ENCODE measurements at regions not wholly inside any gene's neighbourhood (a gene's known extent, or its start where the extent isn't known, plus 50 kb on each side); places are given as distances from the start of the nearest gene placed in this dataset.

DNA sequence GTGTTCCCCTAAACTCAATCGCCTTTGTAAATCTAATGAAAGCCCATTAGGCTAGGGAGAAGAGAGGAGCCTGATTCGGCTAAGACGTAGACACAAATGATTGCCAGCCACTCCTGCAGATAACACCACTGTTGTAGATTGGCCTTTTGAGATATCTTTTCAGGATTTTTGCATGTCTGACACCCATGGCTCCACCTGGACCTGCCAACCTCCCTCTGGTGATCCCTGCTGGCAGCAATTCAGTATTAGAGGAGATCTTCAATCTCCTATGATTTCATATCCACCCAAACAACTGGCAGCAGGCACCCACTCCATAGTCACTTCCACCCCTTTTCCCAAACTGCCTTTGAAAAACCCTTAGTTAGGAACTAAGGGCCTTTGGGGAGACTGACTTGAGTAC, 191.9 kb upstream of the UBL3 start:
- no peak for TF ChIP-seq EZH2 (IDR thresholded peaks at IDR 0.05; ENCODE audit: low read length, missing control alignments)
- TF ChIP-seq, protein P1, sequence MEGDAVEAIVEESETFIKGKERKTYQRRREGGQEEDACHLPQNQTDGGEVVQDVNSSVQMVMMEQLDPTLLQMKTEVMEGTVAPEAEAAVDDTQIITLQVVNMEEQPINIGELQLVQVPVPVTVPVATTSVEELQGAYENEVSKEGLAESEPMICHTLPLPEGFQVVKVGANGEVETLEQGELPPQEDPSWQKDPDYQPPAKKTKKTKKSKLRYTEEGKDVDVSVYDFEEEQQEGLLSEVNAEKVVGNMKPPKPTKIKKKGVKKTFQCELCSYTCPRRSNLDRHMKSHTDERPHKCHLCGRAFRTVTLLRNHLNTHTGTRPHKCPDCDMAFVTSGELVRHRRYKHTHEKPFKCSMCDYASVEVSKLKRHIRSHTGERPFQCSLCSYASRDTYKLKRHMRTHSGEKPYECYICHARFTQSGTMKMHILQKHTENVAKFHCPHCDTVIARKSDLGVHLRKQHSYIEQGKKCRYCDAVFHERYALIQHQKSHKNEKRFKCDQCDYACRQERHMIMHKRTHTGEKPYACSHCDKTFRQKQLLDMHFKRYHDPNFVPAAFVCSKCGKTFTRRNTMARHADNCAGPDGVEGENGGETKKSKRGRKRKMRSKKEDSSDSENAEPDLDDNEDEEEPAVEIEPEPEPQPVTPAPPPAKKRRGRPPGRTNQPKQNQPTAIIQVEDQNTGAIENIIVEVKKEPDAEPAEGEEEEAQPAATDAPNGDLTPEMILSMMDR (conservative IDR thresholded peaks at IDR 0.05 in 1 of 2, IDR thresholded peaks at IDR 0.05 in 1 of 2; ENCODE audit: low read depth in 1 of 2, low read length in 2 of 2) = no peak
- no peak overlapping the region for H3K27ac ChIP-seq (ENCODE audit: insufficient read depth, low read length)

DNA sequence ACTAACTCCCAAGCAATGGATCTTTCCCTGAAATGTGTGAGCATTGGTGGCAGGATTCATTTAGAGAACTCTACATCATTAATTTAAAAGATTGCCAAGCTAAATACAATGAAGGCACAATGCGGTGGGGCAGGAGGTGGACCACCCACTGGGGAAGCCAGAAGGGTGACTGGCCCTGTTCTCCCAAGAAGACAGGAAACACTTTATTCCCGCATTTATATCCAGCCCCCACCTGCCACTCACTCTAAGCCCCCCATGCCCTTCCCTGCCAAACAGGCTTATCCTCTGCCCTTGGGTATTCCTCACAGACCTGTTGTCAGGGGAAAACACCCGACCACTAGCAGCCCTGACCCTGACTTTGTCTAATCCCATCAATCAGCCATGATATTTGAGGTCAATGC, 189.1 kb upstream of the UBL3 start:
- no peaks in the 10 kb centered on the region for H4K20me1 ChIP-seq (ENCODE audit: control insufficient read depth, extremely low read depth, insufficient read depth, low read length)
- H2AFZ ChIP-seq (ENCODE audit: low read length) = no peak overlapping the region
- H3K4me2 ChIP-seq (ENCODE audit: extremely low read depth, insufficient read depth, low read length) = no peak overlapping the region

More for the DNA sequence above, 191.9 kb upstream of the UBL3 start:
- Histone ChIP-seq H4K20me1 (ENCODE audit: control insufficient read depth, extremely low read depth, insufficient read depth, low read length) (no peaks in the 10 kb centered on the region), H3K4me3 (replicated peaks in 1 of 4; ENCODE audit: control extremely low read depth in 1 of 4, insufficient read depth in 1 of 4, low read depth in 3 of 4, low read length in 4 of 4) (no peak overlapping the region), H2AFZ (ENCODE audit: low read length) (no peak overlapping the region), H3K9me3 (ENCODE audit: control insufficient read depth, insufficient read depth, low read depth, low read length) (no peaks in the 10 kb centered on the region), H3K79me2 (ENCODE audit: control insufficient read depth, insufficient read depth, low read length) (no peaks in the 10 kb centered on the region), H3K36me3 (ENCODE audit: control insufficient read depth, insufficient read depth, low read length) (no peaks in the 10 kb centered on the region), H3K4me2 (ENCODE audit: extremely low read depth, insufficient read depth, low read length) (no peak overlapping the region), H3K27me3 (ENCODE audit: control insufficient read depth, insufficient read depth, low read length) (no peaks in the 10 kb centered on the region), H3K9ac (ENCODE audit: insufficient read depth, low read length) (no peak overlapping the region), H3K4me1 (ENCODE audit: control insufficient read depth, extremely low read depth, insufficient read depth, low read length) (peaks cover 3% of the 10 kb centered on the region)
- DNase-seq (ENCODE audit: low read depth in 2 of 2) = no peak

DNA sequence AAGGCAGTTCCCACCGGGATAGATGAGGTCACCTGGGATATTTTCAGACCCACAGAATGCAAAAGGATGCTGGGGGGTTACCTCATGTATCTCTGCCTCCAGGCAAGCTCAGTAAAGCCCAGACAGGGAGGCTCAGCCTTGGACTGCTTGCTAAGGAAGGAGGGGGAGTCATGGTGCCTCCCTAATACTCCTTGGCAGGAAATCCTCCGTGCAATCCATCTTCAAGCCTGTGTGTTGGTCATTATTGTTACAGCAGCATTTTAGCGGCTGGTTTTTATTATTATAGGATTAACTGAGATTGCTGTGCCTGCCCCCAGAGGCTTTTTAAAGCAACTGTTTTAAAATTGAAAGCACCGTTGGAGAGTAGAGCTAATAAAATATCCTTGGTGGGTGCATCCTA, 188.5 kb upstream of the UBL3 start:
- no peaks in the 10 kb centered on the region for H3K9me3 ChIP-seq (ENCODE audit: control insufficient read depth, insufficient read depth, low read depth, low read length)
- H3K27me3 ChIP-seq (ENCODE audit: control insufficient read depth, insufficient read depth, low read length) = no peaks in the 10 kb centered on the region
- H3K4me1 ChIP-seq (ENCODE audit: control insufficient read depth, extremely low read depth, insufficient read depth, low read length) = peaks cover 7% of the 10 kb centered on the region
- no peak overlapping the region for H3K9ac ChIP-seq (ENCODE audit: insufficient read depth, low read length)
- TF ChIP-seq EZH2 (IDR thresholded peaks at IDR 0.05; ENCODE audit: low read length, missing control alignments) = no peak
- TF ChIP-seq, protein P1 (conservative IDR thresholded peaks at IDR 0.05 in 1 of 2, IDR thresholded peaks at IDR 0.05 in 1 of 2; ENCODE audit: low read depth in 1 of 2, low read length in 2 of 2) = peak in 1 of 2 donors; percentile 17
- H3K4me3 ChIP-seq (replicated peaks in 1 of 4; ENCODE audit: control extremely low read depth in 1 of 4, insufficient read depth in 1 of 4, low read depth in 3 of 4, low read length in 4 of 4) = no peak overlapping the region
- no peak overlapping the region for H3K27ac ChIP-seq (ENCODE audit: insufficient read depth, low read length)
- no peak overlapping the region for H3K4me2 ChIP-seq (ENCODE audit: extremely low read depth, insufficient read depth, low read length)
- H2AFZ ChIP-seq (ENCODE audit: low read length) = no peak overlapping the region
- no peaks in the 10 kb centered on the region for H3K79me2 ChIP-seq (ENCODE audit: control insufficient read depth, insufficient read depth, low read length)
- no peaks in the 10 kb centered on the region for H3K36me3 ChIP-seq (ENCODE audit: control insufficient read depth, insufficient read depth, low read length)
- H4K20me1 ChIP-seq (ENCODE audit: control insufficient read depth, extremely low read depth, insufficient read depth, low read length) = no peaks in the 10 kb centered on the region
- peak in 1 of 2 donors; percentile 62 for DNase-seq (ENCODE audit: low read depth in 2 of 2)

More for the DNA sequence above, 189.1 kb upstream of the UBL3 start:
- Histone ChIP-seq H3K4me1 (ENCODE audit: control insufficient read depth, extremely low read depth, insufficient read depth, low read length) (peaks cover under 1% of the 10 kb centered on the region), H3K9me3 (ENCODE audit: control insufficient read depth, insufficient read depth, low read depth, low read length) (no peaks in the 10 kb centered on the region), H3K27me3 (ENCODE audit: control insufficient read depth, insufficient read depth, low read length) (no peaks in the 10 kb centered on the region), H3K36me3 (ENCODE audit: control insufficient read depth, insufficient read depth, low read length) (no peaks in the 10 kb centered on the region), H3K9ac (ENCODE audit: insufficient read depth, low read length) (no peak overlapping the region), H3K79me2 (ENCODE audit: control insufficient read depth, insufficient read depth, low read length) (no peaks in the 10 kb centered on the region), H3K27ac (ENCODE audit: insufficient read depth, low read length) (no peak overlapping the region), H3K4me3 (replicated peaks in 1 of 4; ENCODE audit: control extremely low read depth in 1 of 4, insufficient read depth in 1 of 4, low read depth in 3 of 4, low read length in 4 of 4) (no peak overlapping the region)
- no peak for DNase-seq (ENCODE audit: low read depth in 2 of 2)
- TF ChIP-seq EZH2 (IDR thresholded peaks at IDR 0.05; ENCODE audit: low read length, missing control alignments) = no peak
- TF ChIP-seq, protein P1 (conservative IDR thresholded peaks at IDR 0.05 in 1 of 2, IDR thresholded peaks at IDR 0.05 in 1 of 2; ENCODE audit: low read depth in 1 of 2, low read length in 2 of 2) = no peak

Data from fibroblast of lung (primary cell).